ENCODE measurements at regions not wholly inside any gene's neighbourhood (a gene's known extent, or its start where the extent isn't known, plus 50 kb on each side); places are given as distances from the start of the nearest gene placed in this dataset.

DNA sequence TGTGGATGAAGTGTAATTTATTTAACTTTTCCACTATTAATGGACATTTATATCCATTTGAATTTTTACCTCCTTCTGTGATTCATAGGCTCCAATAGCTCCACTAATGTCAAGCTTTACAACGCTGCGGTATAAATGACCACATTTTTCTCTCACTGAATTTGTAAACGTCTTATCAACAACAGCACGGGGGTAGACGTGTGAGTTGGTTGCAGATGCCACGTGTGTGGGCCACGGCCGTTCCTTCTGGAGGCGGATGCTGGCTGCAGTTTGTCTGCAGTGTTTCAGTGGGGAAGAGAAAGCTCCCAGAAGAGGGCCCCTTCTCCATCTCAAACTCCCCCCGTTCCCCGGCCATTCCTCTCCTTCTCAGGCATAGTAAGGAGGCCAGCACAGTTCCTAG, 68.2 kb upstream of the XYLT1 start:
- TF ChIP-seq, protein P1, sequence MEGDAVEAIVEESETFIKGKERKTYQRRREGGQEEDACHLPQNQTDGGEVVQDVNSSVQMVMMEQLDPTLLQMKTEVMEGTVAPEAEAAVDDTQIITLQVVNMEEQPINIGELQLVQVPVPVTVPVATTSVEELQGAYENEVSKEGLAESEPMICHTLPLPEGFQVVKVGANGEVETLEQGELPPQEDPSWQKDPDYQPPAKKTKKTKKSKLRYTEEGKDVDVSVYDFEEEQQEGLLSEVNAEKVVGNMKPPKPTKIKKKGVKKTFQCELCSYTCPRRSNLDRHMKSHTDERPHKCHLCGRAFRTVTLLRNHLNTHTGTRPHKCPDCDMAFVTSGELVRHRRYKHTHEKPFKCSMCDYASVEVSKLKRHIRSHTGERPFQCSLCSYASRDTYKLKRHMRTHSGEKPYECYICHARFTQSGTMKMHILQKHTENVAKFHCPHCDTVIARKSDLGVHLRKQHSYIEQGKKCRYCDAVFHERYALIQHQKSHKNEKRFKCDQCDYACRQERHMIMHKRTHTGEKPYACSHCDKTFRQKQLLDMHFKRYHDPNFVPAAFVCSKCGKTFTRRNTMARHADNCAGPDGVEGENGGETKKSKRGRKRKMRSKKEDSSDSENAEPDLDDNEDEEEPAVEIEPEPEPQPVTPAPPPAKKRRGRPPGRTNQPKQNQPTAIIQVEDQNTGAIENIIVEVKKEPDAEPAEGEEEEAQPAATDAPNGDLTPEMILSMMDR (IDR thresholded peaks at IDR 0.05; ENCODE audit: low read depth, low read length, poor library complexity, severe bottlenecking): no peak
- TF ChIP-seq EZH2phosphoT487 (IDR thresholded peaks at IDR 0.05; ENCODE audit: borderline replicate concordance, low read length): no peak
